NB4 (cell line): ENCODE measurements at regions not wholly inside any gene's neighbourhood (a gene's known extent, or its start where the extent isn't known, plus 50 kb on each side); places are given as distances from the start of the nearest gene placed in this dataset.

Source experiments
- DNase-seq: peaks from one replicate; pipeline ENCODE4 v3.0.0; 2010; ENCODE audit warnings: low read depth
- H3K4me3 ChIP-seq: one replicate; pipeline ENCODE4 v1.5.1; 2011; ENCODE audit warnings: mild to moderate bottlenecking, low read depth, low read length, moderate library complexity
- CTCF ChIP-seq: IDR thresholded peaks from one replicate; pipeline ENCODE4 v1.5.1; 2012; ENCODE audit warnings: low read depth, low read length
- MYC ChIP-seq: IDR thresholded peaks from 2 replicates; pipeline ENCODE4 v1.6.1; 2011; ENCODE audit warnings: low read depth, low read length
- POLR2A ChIP-seq: IDR thresholded peaks from 2 replicates; pipeline ENCODE4 v1.6.1; 2011; ENCODE audit warnings: mild to moderate bottlenecking; ENCODE audit not compliant: insufficient read length; ENCODE audit errors: extremely low read depth
- TF ChIP-seq, protein P1 (sequence below): IDR thresholded peaks from 2 replicates; pipeline ENCODE4 v1.6.1; 2011; ENCODE audit warnings: low read depth, low read length

GRCh38 chr9:69955536-69956355 lies 87.9 kb upstream of the MAMDC2 start:
- TF ChIP-seq POLR2A (no peak), MYC (no peak), CTCF (no peak)
- TF ChIP-seq, protein P1, sequence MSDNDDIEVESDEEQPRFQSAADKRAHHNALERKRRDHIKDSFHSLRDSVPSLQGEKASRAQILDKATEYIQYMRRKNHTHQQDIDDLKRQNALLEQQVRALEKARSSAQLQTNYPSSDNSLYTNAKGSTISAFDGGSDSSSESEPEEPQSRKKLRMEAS = no peak
- DNase-seq = no peak
- H3K4me3 ChIP-seq = no peak overlapping the region

DNA sequence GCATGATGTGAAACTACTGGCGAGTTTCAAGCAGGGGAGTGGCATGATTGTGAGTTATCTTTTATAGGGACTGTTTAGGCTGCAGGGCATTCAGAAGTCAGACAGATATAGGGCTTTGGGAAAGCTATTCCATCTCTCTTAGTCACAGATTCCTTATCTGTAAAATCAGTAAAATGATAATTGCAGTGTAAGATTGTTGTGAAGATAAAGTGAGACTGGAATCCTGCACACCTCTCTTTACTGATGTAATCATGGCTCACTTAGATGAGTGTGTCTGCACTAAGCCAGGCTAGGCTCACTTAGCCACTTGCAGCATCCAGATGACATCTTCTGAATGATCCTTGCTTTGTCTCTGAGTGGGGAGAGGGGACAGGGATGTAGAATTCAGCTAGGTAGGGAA lies 81.8 kb upstream of the MAMDC2 start:
- TF ChIP-seq CTCF (no peak), MYC (no peak), POLR2A (no peak)
- TF ChIP-seq, protein P1 = no peak
- no peak overlapping the region for H3K4me3 ChIP-seq
- no peak for DNase-seq

DNA sequence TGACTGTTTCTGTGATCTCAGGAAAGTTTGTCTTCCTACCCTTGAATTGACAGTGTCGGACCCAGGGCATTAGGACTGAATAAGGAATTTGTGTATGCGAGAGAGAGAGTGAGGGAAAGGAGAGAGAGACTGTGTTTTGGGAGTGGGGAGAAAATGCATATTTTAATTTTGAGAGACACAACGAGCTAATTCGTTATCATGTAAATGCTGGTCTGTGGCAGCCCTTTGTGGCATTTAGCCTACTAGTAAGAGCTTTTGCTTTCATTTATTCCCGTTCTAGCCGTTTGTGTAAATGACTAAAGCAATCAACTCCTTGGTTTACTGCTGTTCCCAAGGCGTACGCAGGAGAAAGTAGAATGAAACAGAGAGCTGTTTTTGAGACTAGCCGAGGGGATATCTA lies 79.8 kb upstream of the MAMDC2 start:
- TF ChIP-seq POLR2A = no peak
- TF ChIP-seq MYC = no peak
- no peak for TF ChIP-seq CTCF
- H3K4me3 ChIP-seq = no peak overlapping the region
- no peak for DNase-seq

- no peak overlapping the region for H3K4me3 ChIP-seq
- no peak for DNase-seq
- TF ChIP-seq, protein P1 = no peak
- no peak for TF ChIP-seq MYC
- TF ChIP-seq CTCF = no peak
- TF ChIP-seq POLR2A = no peak
Observed at GRCh38 chr9:69964446-69964845, 79.2 kb upstream of the MAMDC2 start.

DNA sequence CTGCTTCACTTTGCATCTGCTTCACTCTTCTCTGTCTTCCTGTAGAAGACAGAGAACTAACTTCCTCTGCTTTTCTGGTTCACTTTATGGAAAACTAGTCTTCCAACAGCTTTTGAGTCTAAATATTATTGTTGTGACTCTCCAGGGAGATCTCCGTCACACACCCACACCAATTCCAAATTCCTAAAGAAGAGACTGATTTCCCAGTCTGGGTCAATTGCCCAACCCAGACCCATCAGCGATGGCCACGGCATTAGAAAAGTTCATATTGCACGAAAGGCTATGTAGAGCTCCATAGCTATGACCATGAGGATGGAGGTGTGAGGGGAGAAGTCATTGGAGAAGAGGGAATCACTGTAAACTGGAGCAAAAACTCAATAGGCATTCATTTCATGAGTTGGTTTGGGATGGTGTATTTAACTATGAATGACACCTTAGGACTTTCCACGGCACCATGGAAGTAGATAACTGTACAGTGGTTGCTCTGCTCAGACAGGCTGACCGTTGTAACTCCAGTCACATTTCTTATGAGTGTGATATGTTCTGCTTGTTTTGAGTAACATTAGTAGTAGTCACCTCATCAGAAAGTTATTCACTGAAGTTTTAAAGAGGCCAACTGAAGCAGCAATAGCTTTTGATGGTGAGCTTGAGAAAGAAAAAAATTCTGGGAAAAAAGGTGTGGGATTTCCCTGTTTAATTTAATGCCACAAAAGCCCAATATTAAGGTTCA lies 78.1 kb upstream of the MAMDC2 start:
- DNase-seq = no peak
- H3K4me3 ChIP-seq = no peak overlapping the region

More for the DNA sequence above, 78.1 kb upstream of the MAMDC2 start:
- TF ChIP-seq, protein P1 = no peak
- TF ChIP-seq CTCF (no peak), POLR2A (no peak), MYC (no peak)
